NCI-H2196 (cell line): ENCODE measurements at regions not wholly inside any gene's neighbourhood (a gene's known extent, or its start where the extent isn't known, plus 50 kb on each side); places are given as distances from the start of the nearest gene placed in this dataset.

Experiments
- DNase-seq: peaks from one replicate; lab custom pipeline; 2025; ENCODE audit not compliant: unreplicated experiment; lab: John Stamatoyannopoulos, UW

DNA sequence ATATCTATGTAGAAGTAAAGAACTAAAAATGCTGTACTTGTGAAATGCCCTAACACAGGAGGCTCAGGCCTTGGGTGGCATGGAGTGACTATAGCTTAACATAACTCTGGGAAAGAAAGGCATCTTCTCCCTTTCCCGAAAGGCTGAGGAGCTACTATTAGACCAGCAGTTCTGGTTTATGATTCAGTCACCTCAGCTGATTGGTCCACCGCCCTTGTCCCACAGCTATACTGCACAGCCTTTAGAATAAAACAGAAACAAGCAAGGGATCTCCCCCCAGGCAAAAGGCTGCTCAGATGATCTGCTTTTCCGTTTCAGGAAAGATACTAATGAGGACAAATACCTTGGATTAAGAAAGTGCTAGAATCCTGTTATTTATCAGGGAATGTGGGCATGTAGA, 171.3 kb downstream of the SNCA start:
- DNase-seq = no peak

DNA sequence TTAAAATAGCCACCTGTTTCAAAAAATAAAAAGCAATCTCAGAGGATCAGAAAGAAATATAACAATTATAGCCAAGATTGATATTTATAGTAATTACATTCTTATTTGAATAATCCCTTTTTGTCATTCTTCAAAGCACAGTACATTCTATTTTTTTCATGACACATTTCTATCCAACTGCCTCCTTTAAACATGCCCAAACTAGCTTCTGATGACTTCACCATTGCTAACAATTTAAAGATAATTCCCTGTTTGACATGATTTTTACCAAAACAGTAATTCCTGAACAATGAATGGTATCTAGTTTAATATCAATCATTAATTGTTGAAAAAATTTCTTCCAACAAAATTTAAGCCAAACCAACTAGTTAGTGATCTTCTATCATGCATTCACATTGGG, 172.4 kb downstream of the SNCA start:
- DNase-seq = no peak

DNA sequence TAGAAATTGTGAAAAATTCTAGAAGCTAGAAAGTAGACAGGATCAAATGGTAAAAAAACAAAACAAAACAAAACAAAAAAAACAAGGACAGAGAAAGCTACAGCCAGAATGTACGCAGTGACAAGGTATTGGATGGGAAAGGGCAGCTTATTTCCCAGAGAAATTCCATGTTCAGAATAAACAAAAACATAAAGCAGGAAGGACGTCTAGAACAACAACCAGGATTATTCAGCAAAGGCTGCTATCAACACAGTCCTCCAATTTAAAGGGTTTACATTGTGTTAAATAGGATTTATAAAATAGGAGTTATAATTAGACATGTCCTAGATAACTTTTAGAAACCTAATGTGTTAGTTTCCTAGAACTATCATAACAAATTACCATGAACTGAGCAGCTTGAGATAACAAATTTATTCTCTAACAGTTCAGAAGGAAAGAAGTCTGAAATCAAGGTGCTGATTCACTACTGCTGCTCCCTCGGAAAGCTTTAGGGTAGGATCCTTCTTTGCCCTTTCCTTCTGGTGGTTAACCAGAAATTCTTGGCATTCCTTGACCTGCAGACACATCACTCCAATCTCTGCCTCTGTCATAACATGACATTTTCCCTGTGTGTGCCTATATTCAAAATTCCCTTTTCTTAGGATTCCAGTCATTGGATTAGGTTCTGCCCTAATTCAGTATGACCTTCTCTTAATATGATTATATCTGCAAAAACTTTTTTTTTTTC, 175.6 kb downstream of the SNCA start:
- no peak for DNase-seq

DNA sequence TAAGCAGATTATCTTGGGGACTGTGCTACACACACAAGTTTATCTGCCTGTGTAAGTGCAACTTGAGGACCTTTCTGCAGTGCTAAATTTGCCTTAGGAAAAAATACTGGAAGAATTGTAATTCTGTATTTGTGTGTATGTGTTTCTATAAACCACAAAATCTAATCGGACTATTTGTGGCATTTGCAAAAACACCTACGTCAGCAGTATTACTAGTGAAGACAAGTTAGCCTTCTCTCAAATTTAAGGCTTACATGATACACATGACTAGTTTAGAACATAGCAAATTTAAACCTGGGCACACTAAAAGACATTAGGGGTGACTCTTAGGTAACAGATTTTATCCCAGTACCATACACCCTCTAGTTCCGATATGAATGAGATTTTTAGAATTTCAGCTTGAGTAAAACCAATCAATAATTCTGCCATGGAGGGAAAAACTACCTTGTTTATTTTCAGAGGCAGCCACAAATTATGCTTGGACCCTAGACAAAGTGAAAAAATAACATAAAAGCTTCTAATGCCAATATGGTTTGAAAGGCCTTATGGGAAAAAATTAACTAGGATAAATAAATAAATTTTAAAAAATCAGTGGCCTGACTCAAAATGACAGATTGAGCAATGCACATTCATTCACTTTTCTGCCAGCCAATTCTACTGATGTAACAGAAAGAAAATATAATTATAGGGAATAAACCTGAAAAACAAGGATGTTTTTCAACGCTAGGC, 176.4 kb downstream of the SNCA start:
- no peak for DNase-seq

DNA sequence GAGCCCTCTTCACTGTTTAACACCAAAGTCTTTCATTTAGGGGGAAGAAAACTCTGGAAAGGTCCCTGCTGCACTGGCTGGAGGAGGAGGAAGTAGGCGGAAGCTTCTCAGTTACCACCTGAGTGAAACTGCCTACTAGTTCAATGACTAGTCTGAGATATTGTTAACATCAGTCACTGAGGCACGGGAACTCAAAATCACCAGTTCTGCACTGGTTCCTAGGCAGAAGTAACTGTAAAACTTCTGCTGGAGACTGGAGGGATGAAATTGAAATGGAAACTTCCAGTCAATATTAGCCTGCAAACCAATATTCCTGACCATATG, 178.3 kb downstream of the SNCA start:
- no peak for DNase-seq

DNA sequence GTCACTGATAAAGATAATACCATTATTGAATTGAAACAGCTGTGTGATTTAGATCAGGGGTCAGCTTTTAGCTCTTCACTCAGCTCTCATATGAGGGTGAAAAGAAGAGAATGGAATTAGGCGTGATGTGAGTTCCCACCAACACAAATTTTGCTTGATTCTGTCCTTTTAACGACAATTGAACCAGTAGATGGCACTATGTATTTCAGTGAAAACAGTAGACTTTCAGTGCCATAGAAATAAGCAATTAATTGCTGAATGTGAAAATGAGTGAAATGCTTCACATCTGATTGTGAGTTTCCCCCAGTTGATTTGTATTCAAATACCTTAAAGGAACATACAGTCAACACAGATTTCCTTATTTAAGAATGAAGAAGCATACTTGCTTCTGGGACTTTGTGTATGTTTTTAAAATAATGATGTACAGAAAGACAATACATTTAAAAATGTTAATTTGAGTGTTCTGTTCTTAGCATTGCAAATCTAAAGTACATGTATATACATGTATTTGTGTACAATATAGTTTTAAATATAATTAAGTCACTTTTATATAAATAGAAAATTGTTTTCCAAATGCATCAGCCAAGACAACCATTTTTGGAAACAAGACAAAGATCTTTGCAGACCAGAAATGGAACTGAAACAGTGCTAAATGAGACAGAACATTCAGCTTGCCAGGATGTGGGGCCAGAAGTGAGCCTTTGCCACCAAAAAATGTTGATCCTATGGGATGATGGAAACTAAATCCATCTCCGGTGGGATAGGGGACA, 178.8 kb downstream of the SNCA start:
- DNase-seq = no peak

DNA sequence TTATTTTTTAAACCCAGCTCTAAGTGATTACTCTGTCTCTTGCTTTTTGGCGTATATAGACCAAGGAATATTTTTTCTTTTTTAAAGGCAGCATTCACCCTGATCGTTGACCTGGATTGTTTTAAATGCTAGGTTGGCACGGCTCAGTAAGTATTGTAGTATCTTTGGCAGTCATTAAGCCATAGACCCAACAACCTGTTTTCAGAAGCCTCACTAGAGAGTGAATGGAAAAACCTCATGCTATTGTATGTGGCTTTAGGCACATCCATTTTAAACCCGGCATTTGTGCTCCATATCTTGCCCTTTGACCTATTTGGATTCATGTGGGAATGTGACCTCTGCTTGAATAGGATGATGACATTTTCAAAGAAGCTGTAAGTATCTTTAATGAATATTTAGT, 183.9 kb downstream of the SNCA start:
- DNase-seq = no peak

DNA sequence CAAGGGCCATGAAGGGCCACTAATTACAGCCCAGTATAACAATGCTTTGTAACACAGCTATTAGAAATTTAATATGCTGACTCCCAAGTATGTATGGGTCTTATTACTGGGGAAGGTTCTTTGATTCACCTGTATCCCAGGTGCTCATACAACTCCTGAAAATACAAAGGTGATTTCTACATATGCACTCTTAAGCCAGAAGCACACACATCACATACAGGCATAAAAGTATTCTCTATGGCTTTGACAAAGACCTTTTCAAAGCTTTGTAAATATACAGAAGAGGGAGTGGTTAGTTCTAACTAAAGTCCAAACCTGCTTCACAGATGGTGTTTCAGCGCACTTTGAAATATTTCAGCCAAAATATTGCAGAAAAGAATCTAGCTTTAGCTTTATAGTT, 191.5 kb downstream of the SNCA start:
- no peak for DNase-seq

DNA sequence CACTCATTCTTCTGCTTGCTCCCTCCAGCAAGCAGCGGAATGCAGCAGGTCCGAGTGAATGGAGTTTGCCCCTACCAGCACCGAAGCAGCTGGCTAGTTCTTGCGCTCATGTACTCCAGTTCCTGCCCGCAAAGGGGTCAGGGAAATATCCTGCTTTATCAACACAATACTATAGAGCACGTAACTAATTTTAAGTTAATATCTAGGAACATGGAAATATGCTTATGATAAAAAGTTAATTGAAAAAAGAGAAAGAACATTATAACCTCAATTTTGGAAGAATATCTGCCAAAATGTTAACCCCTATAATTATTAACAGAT, 195.6 kb downstream of the SNCA start:
- no peak for DNase-seq

DNA sequence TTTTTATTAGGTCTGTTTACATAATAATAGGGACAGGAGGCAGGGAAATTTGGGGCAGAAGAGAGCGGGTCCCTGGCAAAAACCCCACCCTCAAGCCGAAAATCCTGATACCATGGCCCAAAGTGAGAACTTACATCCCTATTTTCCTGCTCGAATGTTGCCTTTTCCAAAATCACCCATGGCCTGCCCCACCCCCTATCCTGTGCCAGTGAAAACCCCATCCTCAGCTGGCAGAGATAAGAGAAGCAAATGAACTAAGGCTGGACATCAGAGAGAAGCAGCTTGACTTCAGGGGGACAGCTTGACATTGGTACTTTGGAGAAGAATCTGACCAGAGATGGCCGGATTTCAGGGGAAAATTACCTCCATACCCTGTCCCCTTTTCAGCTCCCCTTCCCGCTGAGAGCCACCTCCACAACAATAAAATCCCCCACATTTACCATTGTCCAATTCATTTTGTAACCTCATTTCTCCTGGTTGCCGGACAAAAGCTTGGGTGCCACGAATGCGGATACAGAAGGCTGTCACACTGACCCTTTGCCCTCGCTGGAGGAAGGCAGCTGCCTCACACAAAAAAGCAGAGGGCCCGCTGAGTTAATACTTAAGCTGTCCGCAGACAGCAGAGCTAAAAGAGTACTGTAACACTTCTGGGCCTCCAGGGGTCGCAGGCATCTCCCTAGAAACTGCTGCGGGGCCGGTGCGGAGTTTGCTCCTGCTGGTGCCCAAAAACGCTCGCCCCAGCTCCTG, 196.2 kb downstream of the SNCA start:
- DNase-seq = no peak

DNA sequence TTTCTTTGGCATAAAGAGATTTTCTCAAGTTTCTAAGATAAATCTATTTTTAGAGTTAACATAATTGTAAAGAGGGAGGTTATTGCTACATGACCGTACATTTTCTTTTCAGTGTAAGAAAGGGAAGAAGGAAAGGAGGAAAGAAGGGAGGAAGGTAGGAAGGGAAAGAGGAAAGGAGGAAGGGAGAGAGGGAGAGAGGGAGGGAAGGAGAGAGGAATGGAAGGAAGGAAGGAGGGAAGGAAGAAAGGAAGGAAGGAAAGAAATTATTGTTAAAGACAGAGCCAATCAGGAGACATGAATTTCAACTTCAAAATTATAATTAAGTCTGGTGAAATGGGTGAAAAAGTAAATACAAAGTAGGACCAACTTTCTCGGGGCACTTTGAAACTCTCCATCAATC, 197.6 kb downstream of the SNCA start:
- no peak for DNase-seq

DNA sequence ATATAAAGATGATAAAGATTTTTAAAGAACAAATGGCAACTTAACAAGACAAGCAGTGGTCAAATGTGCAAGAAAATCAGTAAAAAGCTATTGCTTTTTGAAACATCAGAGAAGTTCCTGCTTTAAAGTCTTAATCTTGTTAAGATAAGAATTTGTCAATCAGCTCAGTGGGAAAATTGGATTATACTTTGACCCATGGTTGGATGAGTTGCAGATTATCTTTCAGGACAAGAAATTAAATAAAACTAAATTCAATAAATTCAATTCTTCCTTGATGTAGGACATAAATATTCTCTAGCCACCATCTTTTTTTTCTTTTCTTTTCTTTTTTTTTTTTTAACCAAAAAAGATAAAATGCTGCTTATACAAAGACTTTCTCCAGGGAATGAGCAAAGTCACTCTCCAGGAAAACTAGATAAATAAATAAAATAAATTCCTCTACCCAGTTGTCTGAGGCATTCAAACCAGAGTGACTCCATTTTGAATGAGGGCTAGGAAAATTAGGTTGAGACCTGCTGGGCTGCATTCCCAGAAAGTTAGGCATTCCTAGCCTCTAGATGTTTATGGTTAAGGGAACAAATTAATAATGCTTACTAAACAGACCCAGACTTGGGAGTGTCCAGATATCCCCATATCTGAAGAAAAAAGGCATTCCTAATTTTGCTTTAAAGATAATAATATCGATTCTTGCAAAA, 211.2 kb downstream of the SNCA start:
- DNase-seq = no peak

DNA sequence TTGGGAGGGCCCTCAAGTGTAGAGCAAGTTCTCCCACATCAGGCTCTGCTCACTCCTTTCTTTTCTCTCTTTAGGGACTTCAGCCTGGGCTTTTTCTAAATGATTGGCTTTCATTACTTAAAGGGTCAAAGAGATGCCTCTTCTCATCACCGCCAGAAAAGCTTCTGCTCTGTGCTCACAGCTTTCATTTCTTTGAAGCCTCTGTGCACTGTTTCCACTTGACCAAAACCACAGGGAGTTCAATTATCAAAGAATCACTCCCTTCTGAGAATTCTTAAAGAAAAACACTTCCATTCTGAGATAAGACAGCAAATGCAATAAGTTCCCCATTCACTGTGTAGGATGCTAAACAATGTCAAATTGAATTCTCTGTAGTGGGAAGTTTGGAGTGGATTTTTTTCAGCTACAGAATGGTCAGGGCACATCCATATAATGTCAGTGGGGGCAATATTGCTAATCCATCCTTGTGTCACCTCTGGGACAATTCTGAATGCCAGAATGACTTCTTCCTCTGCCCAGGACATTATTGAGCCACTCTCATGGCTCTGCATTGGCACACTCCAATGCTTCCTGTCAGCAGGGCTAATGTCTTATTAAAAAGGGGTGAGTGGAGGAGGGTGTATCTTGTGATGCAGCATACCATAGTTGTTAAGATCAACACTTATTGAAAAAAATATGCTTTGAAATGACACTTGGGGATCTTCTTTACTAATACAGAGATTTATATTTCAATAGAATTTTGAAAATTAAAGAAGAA, 217.6 kb downstream of the SNCA start:
- DNase-seq = no peak

DNA sequence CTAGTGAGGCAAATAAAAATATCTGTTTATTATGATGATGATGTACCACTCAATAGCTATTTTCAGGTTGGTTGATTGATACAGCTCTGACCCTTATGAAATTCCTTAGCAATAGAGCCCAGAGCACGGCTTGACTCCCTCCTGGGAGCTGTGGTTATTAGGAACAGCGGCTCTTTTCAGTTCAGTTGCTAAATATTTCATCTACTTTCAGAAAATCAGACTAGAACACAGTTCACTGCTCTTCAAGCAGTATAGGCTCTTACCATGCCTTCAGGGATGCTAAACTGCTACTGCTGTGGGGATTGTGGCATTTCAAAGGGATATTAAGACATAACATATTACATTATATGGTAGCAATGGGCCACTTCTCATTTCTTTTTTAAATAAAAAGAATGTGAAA, 218.8 kb downstream of the SNCA start:
- DNase-seq = no peak

DNA sequence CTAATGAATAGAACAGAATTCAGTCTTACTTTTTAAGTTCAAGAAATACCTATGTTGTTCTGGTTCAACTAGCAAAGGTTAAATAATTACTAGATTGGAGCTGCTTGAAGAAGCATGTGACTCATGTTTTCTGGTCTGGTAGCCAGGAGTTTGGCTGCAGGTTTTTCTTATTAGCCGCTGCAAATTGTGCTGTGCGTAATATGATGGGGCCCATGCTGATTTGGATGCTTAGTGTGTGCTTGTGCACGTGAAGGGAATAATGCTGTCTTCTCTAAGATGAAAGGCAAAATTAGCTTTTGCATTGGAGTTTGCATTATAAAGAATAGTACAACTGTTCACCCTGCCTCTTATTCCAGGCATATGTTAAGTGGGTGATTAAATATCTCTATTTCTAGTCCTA, 219.6 kb downstream of the SNCA start:
- DNase-seq = no peak

DNA sequence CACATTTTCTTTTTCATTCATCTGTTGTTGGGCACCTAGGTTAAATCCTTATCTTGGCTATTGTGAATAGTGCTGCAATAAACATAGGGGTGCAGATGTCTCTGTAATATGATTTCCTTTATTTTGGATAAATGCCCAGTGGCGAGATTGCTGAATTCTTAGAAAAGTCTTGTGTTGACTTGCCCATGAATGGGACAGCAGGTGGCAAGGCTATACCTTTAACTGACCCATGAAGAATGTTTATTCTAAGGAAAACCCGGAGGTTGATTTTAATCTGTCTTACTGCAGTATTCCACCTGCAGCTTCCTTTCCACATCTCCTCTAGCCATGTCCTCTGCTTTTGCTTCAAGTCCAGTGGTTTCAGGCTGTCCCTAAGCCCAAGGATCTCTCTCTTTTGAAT, 220.6 kb downstream of the SNCA start:
- DNase-seq = no peak

DNA sequence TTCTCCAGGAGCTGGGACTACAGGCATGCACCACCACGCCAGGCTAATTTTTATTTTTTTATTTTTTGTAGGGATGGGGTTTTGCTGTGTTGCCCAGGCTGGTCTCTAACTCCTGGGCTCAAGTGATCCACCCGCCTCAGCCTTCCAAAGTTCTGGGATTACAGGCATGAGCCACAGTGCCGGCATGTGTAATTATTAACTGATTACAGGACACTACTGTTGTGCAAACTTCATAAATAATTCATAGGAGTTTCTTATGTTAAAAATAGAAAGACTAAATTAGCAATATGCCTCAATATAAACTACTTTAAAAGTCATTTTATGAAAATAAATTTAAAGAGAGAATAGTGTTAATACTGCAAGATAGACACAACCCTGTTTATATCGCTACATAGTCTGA, 221.9 kb downstream of the SNCA start:
- no peak for DNase-seq

DNA sequence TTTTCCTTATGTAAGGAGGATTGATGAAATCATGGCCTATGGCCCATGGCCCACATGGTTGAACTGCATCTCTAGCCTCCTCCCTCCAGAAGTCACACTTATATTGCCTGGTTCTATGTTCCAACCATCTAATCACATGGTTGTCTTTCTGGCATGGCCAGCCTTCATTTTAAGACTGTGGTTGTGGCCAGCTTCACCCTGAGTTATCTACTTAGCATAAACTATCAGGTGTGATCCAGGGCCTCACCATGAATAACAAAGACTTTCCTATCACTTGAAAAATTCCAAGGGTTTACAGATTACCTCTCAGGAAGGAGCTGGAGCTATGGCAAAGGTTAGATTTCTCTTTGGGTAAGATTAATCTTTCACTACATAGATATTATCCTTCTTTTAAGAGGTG, 222.8 kb downstream of the SNCA start:
- no peak for DNase-seq

DNA sequence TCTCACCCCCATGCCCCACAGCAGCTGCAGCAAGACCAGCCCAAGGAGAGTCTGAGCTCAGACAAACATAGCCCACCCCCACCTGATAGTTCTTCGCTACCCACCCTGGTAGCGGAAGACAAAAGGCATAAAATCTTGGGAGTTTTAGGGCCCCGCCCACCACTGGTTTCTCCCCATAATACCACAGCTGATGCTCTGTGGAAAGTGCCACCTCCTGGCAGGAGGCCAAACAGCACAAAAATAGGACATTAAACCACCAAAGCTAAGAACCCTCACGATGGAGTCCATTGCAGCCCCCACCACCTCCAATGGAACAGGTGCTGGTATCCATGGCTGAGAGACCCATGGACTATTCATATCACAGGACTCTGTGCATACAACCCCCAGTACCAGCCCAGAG, 226.7 kb downstream of the SNCA start:
- no peak for DNase-seq

DNA sequence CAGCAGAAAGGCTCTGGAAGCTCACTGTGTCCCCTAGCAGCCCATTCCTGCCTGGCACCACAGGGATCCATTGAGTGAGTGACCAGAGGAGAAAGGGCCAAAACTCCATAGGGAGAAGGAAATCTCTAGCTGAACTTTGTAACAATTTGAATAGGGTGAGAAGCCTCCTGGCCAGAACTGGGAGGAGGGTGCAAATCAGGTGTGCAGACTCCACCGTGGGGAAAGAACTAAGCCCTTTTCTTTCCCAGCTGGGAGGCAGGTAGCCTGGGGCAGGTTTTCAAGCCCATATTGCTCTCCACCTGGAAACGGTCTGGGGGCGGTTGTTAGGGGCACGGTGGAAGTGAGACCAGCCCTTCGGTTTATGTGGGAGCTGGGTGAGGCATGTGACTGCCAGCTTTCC, 227.2 kb downstream of the SNCA start:
- DNase-seq = no peak
